Stimulated activated CD4-positive, alpha-beta T cell treated with anti-CD3 and anti-CD28 coated beads, Interleukin-4, amount 100 ng/mL, for 24 hours (primary cell): ENCODE measurements at regions not wholly inside any gene's neighbourhood (a gene's known extent, or its start where the extent isn't known, plus 50 kb on each side); places are given as distances from the start of the nearest gene placed in this dataset.
"Not testable (repeated sequence)": the region's sequence is repeated elsewhere in the genome, so short reads cannot be mapped to it uniquely, and the experiment has no call there.

Experiments used
- DNase-seq: peaks from one replicate; pipeline ENCODE4 v3.0.0-alpha.2; 2020

GRCh38 chr19:29154163-29154562, 58.8 kb downstream of the UQCRFS1 start:
- DNase-seq = no peak

- DNase-seq = no peak
Observed at GRCh38 chr19:29145756-29146155, 67.2 kb downstream of the UQCRFS1 start.

DNA sequence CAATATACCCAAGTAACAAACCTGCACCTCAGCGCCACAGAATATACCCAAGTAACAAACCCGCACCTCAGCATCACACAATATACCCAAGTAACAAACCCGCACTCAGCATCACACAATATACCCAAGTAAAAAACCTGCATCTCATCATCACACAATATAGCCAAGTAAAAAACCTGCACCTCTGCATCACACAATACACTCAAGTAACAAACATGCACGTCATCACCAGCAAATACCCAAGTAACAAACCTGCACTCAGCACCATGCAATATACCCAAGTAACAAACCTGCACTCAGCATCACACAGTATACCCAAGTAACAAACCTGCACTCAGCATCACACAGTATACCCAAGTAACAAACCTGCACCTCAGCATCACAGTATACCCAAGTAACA, 69.8 kb downstream of the UQCRFS1 start:
- no peak for DNase-seq

- DNase-seq = no peak
Observed at GRCh38 chr19:29139227-29139626, 73.7 kb downstream of the UQCRFS1 start.

DNA sequence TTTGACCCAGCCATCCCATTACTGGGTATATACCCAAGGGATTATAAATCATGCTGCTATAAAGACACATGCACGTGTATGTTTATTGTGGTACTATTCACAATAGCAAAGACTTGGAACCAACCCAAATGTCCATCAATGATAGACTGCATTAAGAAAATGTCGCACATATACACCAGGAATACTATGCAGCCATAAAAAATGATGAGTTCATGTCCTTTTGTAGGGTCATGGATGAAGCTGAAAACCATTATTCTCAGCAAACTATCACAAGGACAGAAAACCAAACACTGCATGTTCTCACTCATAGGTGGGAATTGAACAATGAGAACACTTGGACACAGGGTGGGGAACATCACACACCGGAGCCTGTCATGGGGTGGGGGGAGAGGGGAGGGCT, 74.7 kb downstream of the UQCRFS1 start:
- DNase-seq = not testable (repeated sequence)

- no peak for DNase-seq
Observed at GRCh38 chr19:29131456-29131855, 81.5 kb downstream of the UQCRFS1 start.

DNA sequence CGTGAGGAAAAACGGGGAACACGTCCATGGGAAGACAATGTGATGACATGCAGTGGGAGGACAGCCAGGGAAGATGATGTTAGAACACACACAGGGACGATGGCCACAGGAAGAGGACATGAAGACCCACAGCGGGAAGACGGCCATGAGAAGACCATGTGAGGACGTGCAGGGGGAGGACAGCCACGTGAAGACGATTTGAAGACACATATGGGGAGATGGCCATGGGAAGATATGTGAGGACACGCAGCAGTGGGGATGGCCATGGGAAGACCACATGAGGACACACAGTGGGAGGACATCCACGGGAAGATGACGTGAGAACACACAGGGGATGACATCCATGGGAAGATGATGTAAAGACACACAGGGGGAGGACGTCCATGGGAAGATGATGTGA, 83.8 kb downstream of the UQCRFS1 start:
- no peak for DNase-seq

DNA sequence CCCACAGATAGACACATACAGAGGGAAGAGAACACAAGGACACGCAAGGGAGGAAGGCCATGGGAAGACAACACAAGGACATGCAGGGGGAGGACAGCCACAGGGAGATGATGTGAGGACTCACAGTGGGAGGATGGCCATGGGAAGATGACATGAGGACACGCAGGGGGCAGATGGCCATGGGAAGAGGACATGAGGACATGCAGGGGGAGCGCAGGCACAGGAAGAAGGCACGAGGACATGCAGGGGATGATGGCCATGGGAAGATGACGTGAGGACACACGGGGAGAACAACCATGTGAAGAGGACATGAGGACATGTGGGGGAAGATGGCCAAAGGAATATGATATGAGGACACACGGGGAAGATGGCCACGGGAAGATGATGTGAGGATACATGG, 84.7 kb downstream of the UQCRFS1 start:
- DNase-seq = no peak

DNA sequence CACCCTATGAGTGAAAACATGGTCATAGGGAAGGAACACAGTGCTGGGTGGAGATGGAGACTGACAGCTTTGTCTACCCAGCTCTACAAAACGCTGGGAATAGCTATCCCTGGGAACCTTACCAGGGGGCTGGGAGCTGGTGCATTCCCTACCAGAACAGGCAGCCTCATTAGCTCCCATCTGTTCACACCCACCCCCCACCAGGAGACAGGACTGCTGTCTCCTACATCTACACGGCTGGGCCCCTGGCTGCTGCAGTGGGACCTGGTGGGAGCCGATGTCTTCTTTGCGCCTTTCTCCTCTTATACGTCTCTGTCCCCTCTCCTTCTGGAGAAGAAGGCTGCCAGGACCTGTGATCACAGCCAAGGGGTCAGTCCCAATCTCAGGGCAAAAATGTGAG, 90.8 kb downstream of the UQCRFS1 start:
- no peak for DNase-seq

DNA sequence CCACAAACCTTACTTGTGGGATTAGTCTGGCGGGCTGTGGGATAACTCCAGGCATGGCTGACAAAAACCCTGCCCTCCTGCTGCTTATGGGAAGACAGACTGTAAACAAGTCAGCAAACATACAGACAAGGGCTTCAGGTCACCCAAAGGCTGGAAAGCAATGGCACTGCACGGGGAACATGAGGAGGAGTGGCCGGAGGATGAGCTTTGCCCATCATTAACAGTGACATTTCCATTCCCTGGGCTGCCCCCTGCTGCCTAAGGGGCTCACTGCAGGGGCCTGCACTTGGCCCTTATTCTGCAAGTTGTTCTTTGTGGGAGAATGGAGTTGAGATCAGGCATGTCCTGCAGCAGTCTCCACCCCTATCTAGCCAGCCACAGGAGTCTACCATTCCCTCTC, 91.3 kb downstream of the UQCRFS1 start:
- no peak for DNase-seq

GRCh38 chr19:29120466-29120865, 92.5 kb downstream of the UQCRFS1 start:
- DNase-seq = no peak

- no peak for DNase-seq
Observed at GRCh38 chr19:29119590-29119989, 93.4 kb downstream of the UQCRFS1 start.

- no peak for DNase-seq
Observed at GRCh38 chr19:29118389-29118788, 94.6 kb downstream of the UQCRFS1 start.

DNA sequence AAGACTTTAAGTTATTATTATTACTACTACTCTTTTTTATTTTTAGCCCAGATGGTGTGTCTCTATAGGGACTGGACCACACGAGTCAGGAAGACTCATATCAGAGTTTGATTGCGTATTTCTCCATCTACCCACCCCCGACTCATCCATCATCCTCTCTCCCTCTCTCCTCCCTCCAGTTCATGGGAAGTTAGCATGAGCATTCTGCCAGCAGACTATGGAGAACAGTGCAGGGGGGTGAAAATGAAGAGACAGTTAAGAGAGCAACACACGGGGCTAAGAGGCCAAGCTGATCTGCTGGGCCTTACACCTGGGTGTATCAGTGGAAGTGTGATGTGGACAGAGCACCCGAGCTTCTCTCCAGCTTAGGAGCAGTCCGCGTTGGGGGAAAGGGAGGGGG, 95.0 kb downstream of the UQCRFS1 start:
- DNase-seq = no peak

DNA sequence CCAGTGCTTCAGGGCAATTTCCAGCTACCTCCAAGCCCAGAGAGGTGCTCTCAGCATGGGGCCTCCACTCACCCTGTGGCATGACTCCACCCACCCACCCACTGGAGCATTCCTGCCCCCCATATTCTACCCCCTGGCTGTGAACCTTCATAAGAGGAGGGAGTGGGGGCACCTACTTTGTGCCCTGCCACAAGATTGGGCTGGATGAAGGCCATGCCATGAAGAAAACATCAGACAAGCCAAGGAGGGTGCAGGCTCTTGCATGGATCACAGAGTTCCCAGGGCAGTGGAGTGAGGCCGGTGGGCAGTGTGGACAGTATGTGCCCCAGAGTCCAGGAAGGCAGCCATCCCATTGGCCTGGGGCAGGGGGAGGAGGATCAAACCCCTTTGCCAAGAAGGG, 97.8 kb downstream of the UQCRFS1 start:
- no peak for DNase-seq

DNA sequence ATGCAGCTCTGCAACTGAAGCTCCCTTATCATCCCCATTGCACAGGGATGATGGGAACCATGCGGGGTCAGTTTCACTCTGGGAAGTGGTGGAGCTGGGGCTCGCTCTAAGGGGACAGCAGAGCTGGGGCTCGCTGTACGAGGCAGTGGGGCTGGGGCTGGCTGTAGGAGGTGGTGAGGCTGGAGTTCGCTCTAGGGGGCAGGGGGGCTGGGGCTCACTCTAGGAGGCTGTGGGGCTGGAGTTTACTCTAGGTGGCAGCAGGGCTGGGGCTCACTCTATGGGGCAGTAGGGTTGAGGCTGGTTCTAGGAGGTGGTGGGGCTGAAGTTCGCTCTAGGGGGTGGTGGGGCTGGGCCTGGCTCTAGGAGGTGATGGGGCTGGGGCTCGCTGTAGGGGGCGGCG, 99.1 kb downstream of the UQCRFS1 start:
- no peak for DNase-seq

DNA sequence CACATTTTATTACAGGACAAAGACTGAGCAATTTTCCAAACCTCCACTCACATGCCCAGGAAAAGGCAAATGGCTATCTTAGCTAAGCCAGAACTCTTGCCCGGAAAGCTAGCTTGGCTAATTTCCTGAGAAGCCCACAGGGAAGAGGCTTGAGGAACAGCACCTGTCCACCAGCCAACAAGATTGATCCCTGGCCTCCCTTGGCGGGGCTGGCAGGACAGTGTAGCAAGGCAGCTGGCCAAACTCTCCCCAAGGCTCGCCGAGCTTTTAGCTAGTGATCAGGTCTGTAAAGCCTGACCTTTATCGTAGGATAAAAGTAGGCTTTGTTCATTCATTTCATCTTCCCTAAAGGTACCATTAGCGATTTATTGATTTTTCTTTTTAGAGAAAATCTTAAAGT, 101.4 kb downstream of the UQCRFS1 start:
- no peak for DNase-seq

DNA sequence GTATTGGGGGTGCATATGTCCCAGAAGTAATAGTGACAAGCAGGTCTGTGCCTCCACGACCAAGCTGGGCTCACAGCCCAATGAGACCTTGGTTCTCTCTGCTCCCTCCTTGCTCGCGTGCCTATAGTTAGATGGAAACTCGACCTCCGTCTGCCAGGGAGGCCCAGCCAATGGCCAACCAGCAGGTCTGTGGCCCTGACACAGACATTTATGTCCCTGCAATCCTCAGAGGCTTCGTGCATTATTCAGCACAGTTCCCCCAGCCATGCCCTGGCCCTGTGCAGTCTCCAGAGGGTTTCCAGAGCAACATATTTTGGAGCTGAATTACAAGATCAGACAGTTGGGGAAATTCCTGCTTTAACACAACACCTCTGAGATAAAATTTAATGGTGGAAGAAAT, 105.1 kb downstream of the UQCRFS1 start:
- no peak for DNase-seq

- no peak for DNase-seq
Observed at GRCh38 chr19:29106346-29106885, 106.5 kb downstream of the UQCRFS1 start.

GRCh38 chr19:29105629-29106292, 107.2 kb downstream of the UQCRFS1 start:
- DNase-seq = no peak

DNA sequence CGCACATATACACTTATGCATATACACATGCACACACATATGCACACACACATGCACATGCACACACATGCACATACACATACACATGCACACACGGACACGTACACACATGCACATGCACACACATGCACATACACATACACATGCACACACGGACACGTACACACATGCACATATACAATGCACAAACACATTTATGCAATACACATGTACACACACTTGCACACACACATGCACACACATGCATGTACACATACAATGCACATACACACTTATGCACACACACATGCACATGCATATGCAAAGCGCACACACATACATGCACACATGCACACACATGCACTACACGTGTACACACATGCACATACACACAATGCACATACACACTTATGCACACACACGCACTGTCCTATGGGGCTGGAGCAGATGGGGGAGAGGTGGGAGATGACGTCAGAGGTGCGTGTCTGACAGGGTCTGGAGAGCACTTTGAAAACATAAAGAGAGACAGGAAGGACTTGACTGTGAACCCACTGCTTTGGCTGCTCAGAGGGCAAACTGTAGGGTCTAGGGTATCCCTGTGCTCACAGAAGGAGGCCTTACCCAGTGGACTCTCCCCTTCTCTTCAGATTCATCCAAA, 108.2 kb downstream of the UQCRFS1 start:
- no peak for DNase-seq

DNA sequence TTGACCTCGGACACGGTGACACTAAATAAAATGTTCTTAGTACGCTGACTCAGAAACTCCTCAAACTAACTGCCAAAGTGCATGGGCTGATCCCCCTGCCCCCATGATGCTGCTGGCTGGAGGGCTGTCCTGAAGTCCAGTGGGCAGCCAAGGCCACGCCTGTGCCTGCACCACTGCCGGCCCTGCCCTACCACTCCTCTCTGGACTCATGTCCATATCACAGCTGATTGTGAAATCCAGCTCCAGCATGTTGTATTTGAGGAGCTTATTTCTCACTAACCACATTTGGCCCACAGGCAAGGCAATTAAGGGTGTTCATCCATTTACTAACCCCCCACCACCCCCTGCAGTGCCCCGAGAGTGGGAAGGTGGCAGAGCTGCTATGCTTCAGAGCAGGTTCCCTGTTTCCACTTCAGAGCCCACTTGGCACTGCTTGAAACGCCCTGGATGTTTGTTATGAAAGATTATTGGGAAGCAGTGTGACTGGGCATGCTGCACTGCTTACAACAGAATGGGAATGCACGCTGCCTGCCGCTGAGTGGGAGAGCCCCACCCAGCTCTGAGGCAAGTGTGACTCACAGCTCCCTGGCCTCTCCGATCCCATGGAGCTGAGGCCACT, 114.0 kb downstream of the UQCRFS1 start:
- DNase-seq = no peak

DNA sequence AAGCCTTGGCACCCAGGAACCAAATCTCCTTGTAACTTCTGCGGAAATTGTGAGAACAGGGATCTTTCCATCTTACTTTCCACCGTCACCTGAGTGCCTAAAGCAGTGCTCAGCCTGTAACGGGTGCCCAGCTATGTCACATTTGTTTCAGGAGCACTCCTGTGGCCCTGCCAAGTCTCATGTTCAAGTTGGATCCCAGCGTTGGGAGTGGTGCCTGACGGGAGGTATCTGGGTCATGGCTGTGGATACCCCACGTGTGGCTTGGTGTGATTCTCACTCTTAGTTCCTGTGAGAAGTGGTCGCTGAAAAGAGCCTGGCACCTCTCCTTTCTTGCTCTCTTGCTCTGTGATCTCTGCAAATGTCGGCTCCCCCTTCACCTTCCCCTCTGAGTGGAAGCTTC, 114.9 kb downstream of the UQCRFS1 start:
- DNase-seq = no peak

DNA sequence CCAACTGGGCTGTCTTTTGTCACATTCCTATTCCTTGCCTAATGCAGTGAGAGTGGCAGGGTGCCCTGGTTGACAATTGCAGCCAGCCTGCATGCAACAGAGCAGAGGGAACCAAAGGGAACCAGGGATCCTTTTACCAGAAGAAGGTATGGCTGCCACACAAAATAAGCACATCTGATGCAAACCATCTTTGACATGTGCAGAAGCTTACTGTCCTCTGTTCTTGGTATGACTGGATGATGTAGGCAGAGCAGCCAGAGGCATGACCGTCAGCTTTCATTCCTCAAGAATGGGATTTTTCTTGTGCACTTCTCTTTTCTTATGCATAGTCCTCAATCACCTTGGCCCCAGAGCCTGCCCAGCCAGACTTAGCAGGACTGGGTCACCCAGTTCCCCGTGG, 116.1 kb downstream of the UQCRFS1 start:
- no peak for DNase-seq

DNA sequence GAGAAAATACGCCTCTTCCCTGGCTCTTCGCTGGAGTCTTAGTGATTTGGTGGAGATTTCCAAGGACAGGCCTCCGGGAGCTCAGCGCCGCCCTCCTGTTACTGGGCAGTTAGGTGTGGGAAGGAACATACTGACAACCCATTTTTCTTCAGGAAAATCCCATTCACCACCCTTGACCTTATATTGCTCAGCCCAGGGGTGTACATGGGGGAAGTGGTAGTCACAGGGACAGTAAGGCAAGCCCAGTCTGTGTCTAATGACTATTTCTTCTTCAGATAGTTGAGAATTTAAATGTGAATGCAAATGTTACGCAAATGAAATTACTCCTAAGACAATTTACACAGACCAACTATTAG, 119.4 kb downstream of the UQCRFS1 start:
- DNase-seq = no peak
